ENCODE measurements at regions not wholly inside any gene's neighbourhood (a gene's known extent, or its start where the extent isn't known, plus 50 kb on each side); places are given as distances from the start of the nearest gene placed in this dataset.

DNA sequence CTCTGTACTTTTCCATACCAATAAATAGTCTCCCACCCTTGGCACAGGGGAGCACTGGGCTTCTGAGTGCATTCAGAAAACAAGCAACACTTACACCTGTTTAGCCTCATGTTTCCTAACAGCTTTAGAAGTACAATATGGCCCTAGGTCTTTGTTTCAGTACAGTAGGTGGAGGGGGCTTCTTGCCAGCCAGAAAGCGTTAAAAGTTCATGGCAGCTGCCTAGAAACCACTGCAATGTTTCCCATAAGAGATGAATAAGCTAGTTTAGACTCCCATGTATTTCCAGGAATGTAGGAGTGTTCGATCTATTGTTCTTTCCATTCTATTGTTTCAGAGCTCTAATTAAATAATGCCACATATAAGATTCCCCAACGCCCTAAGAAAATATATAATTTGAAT, 444.8 kb downstream of the ARHGEF28 start:
- TF ChIP-seq, protein P1, sequence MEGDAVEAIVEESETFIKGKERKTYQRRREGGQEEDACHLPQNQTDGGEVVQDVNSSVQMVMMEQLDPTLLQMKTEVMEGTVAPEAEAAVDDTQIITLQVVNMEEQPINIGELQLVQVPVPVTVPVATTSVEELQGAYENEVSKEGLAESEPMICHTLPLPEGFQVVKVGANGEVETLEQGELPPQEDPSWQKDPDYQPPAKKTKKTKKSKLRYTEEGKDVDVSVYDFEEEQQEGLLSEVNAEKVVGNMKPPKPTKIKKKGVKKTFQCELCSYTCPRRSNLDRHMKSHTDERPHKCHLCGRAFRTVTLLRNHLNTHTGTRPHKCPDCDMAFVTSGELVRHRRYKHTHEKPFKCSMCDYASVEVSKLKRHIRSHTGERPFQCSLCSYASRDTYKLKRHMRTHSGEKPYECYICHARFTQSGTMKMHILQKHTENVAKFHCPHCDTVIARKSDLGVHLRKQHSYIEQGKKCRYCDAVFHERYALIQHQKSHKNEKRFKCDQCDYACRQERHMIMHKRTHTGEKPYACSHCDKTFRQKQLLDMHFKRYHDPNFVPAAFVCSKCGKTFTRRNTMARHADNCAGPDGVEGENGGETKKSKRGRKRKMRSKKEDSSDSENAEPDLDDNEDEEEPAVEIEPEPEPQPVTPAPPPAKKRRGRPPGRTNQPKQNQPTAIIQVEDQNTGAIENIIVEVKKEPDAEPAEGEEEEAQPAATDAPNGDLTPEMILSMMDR (IDR thresholded peaks at IDR 0.05) = no peak
- TF ChIP-seq EP300 (IDR thresholded peaks at IDR 0.05) (no peak), POLR2A (IDR thresholded peaks at IDR 0.05) (no peak)

Data from ovary (tissue), 3 donors.